Vagina (tissue), 2 donors: ENCODE measurements at regions not wholly inside any gene's neighbourhood (a gene's known extent, or its start where the extent isn't known, plus 50 kb on each side); places are given as distances from the start of the nearest gene placed in this dataset.

ENCODE experiments used
- DNase-seq, 2 donors: peaks; one replicate each; pipeline ENCODE4 v3.0.0-alpha.2; 2017; ENCODE audit errors: extremely low spot score in 2 of 2
- H3K27ac ChIP-seq: fragments of 200-600 bp; sonication (generic); one replicate; pipeline ENCODE4 v1.5.1; 2019
- H3K27me3 ChIP-seq: fragments of 200-600 bp; sonication (generic); one replicate; pipeline ENCODE4 v1.5.1; 2019
- H3K36me3 ChIP-seq, 2 donors: fragments of 200-600 bp; sonication (generic); one replicate each; pipeline ENCODE4 v1.5.1; 2017 to 2019
- H3K4me1 ChIP-seq: fragments of 200-600 bp; sonication (generic); one replicate; pipeline ENCODE4 v1.5.1; 2019
- H3K4me3 ChIP-seq, 2 donors: fragments of 200-600 bp; sonication (generic); 1 replicate in 1 of 2; 2 replicates in 1 of 2; pipeline ENCODE4 v1.5.1; 2016 to 2019
- H3K9me3 ChIP-seq: fragments of 200-600 bp; sonication (generic); one replicate; pipeline ENCODE4 v1.5.1; 2019
- CTCF ChIP-seq, 3 experiments: fragments of 450-650 bp in 2 of 3; fragments of 200-600 bp in 1 of 3; sonication (generic) in 1 of 3; IDR thresholded peaks; one replicate each; pipeline ENCODE4 v1.5.1; 2017 to 2019; ENCODE audit warnings: antibody characterized with exemption in 3 of 3, mild to moderate bottlenecking in 2 of 3, moderate library complexity in 2 of 3
- POLR2A ChIP-seq, 2 donors: fragments of 450-650 bp; IDR thresholded peaks; one replicate each; pipeline ENCODE4 v1.6.1; 2017; ENCODE audit warnings: antibody characterized with exemption in 2 of 2, mild to moderate bottlenecking in 2 of 2, moderate library complexity in 2 of 2
- POLR2AphosphoS5 ChIP-seq, 2 donors: sonication (generic); formaldehyde crosslinking; IDR thresholded peaks; one replicate each; pipeline ENCODE4 v1.9.0; 2017; ENCODE audit warnings: antibody characterized with exemption in 2 of 2, mild to moderate bottlenecking in 2 of 2, low read depth in 1 of 2; ENCODE audit not compliant: insufficient read depth in 1 of 2
- intact Hi-C: fragments of 100-400 bp; cut with DNase I; formaldehyde crosslinking; loops from one replicate; pipeline ENCODE4 v1.15.1; 2023

GRCh38 chr2:145677371-145677770 is 1157.5 kb upstream of the ZEB2 start:
- no peaks in the 10 kb centered on the region for H3K36me3 ChIP-seq
- no peaks in the 10 kb centered on the region for H3K9me3 ChIP-seq
- H3K27ac ChIP-seq, result no peak overlapping the region
- DNase-seq, result no peak
- intact Hi-C loops, result no loop called here
- no peak overlapping the region for H3K4me3 ChIP-seq
- H3K27me3 ChIP-seq, result no peaks in the 10 kb centered on the region
- TF ChIP-seq POLR2AphosphoS5 (IDR thresholded peaks at IDR 0.05; ENCODE audit: insufficient read depth in 1 of 2, low read depth in 1 of 2), result no peak
- no peak for TF ChIP-seq POLR2A (IDR thresholded peaks at IDR 0.05)
- no peak for TF ChIP-seq CTCF (IDR thresholded peaks at IDR 0.05)
- no peaks in the 10 kb centered on the region for H3K4me1 ChIP-seq

GRCh38 chr2:145674705-145675104 is 1154.8 kb upstream of the ZEB2 start:
- intact Hi-C loops, result no loop called here
- Histone ChIP-seq H3K27ac (no peak overlapping the region), H3K4me1 (no peaks in the 10 kb centered on the region), H3K36me3 (no peaks in the 10 kb centered on the region), H3K9me3 (no peaks in the 10 kb centered on the region), H3K4me3 (no peak overlapping the region), H3K27me3 (no peaks in the 10 kb centered on the region)
- no peak for TF ChIP-seq CTCF (IDR thresholded peaks at IDR 0.05)
- no peak for TF ChIP-seq POLR2AphosphoS5 (IDR thresholded peaks at IDR 0.05; ENCODE audit: insufficient read depth in 1 of 2, low read depth in 1 of 2)
- TF ChIP-seq POLR2A (IDR thresholded peaks at IDR 0.05), result no peak
- no peak for DNase-seq

- H3K4me1 ChIP-seq, result no peaks in the 10 kb centered on the region
- H3K27ac ChIP-seq, result no peak overlapping the region
- intact Hi-C loops, result no loop called here
- TF ChIP-seq POLR2AphosphoS5 (IDR thresholded peaks at IDR 0.05; ENCODE audit: insufficient read depth in 1 of 2, low read depth in 1 of 2), result no peak
- TF ChIP-seq CTCF (IDR thresholded peaks at IDR 0.05), result no peak
- no peak for DNase-seq
- H3K27me3 ChIP-seq, result no peaks in the 10 kb centered on the region
- no peaks in the 10 kb centered on the region for H3K36me3 ChIP-seq
- H3K4me3 ChIP-seq, result no peak overlapping the region
- no peaks in the 10 kb centered on the region for H3K9me3 ChIP-seq
These were observed 1149.4 kb upstream of the ZEB2 start for GRCh38 chr2:145669301-145669700.

- DNase-seq, result no peak
- H3K4me3 ChIP-seq, result no peak overlapping the region
- no peaks in the 10 kb centered on the region for H3K36me3 ChIP-seq
- no peaks in the 10 kb centered on the region for H3K4me1 ChIP-seq
- no peaks in the 10 kb centered on the region for H3K27me3 ChIP-seq
- TF ChIP-seq CTCF (IDR thresholded peaks at IDR 0.05), result no peak
- intact Hi-C loops, result no loop called here
- H3K9me3 ChIP-seq, result no peaks in the 10 kb centered on the region
- no peak overlapping the region for H3K27ac ChIP-seq
These were observed 1146.6 kb upstream of the ZEB2 start for GRCh38 chr2:145666552-145666951.

- Histone ChIP-seq H3K27ac (no peak overlapping the region), H3K9me3 (no peaks in the 10 kb centered on the region), H3K36me3 (no peaks in the 10 kb centered on the region), H3K4me1 (no peaks in the 10 kb centered on the region), H3K27me3 (no peaks in the 10 kb centered on the region), H3K4me3 (no peak overlapping the region)
- DNase-seq, result no peak
- no peak for TF ChIP-seq POLR2AphosphoS5 (IDR thresholded peaks at IDR 0.05; ENCODE audit: insufficient read depth in 1 of 2, low read depth in 1 of 2)
- no peak for TF ChIP-seq POLR2A (IDR thresholded peaks at IDR 0.05)
- TF ChIP-seq CTCF (IDR thresholded peaks at IDR 0.05), result no peak
- intact Hi-C loops, result no loop called here
These were observed 1137.3 kb upstream of the ZEB2 start for GRCh38 chr2:145657265-145657664.
